ENCODE measurements at regions not wholly inside any gene's neighbourhood (a gene's known extent, or its start where the extent isn't known, plus 50 kb on each side); places are given as distances from the start of the nearest gene placed in this dataset.

- H3K4me1 ChIP-seq (ENCODE audit: insufficient read depth, low read length): no peaks in the 10 kb centered on the region
- H3K27me3 ChIP-seq (ENCODE audit: insufficient read depth, low read length): no peaks in the 10 kb centered on the region
- H3K23me2 ChIP-seq (ENCODE audit: insufficient read length, low read depth, low read length, poor library complexity, severe bottlenecking): no peaks in the 10 kb centered on the region
- H3K27ac ChIP-seq (ENCODE audit: insufficient read length, low read depth, low read length): no peak overlapping the region
- H3K9me3 ChIP-seq (ENCODE audit: control insufficient read depth, low read depth, low read length): no peaks in the 10 kb centered on the region
- H3K9ac ChIP-seq (ENCODE audit: extremely low read depth, insufficient read length, low read length): no peak overlapping the region
- no peak overlapping the region for H3K18ac ChIP-seq (ENCODE audit: insufficient read length, low read depth, low read length)
- Mint-ChIP-seq H3K36me3 (ENCODE audit: insufficient read depth in 1 of 3, low read depth in 3 of 3) (no peaks in the 10 kb centered on the region), H3K9me3 (peaks cover 8 to 27% of the 10 kb centered on the region in 2 experiments), H3K4me3 (no peak overlapping the region), H3K27ac (no peak overlapping the region), H3K4me1 (no peaks in the 10 kb centered on the region), H3K27me3 (ENCODE audit: low read depth) (no peaks in the 10 kb centered on the region)
- no peak overlapping the region for H3K56ac ChIP-seq (ENCODE audit: insufficient read length, low read depth, low read length)
- no peak overlapping the region for H3K23ac ChIP-seq (ENCODE audit: insufficient read length, low read depth, low read length)
- DNase-seq: no peak
- no peak overlapping the region for H4K5ac ChIP-seq (ENCODE audit: insufficient read length, low read depth, low read length)
- H3K14ac ChIP-seq (ENCODE audit: insufficient read depth, low read length): no peak overlapping the region
- no peak overlapping the region for H3T11ph ChIP-seq (ENCODE audit: low read length)
- no peak overlapping the region for H4K8ac ChIP-seq (replicated peaks; ENCODE audit: insufficient read length, low read depth, low read length)
- H2BK20ac ChIP-seq (ENCODE audit: low read depth, low read length, poor library complexity, severe bottlenecking): no peak overlapping the region
- H3K4ac ChIP-seq (ENCODE audit: low read depth, low read length): no peak overlapping the region
- TF ChIP-seq CTCF (conservative IDR thresholded peaks at IDR 0.05): no peak
- H2BK12ac ChIP-seq (ENCODE audit: insufficient read length, low read depth, low read length): no peak overlapping the region
- H3K4me2 ChIP-seq (ENCODE audit: insufficient read depth, insufficient read length, low read length): no peak overlapping the region
- H2AK5ac ChIP-seq (ENCODE audit: insufficient read length, low read length): no peak overlapping the region
- H3K79me2 ChIP-seq (ENCODE audit: insufficient read depth, low read length): no peaks in the 10 kb centered on the region
- no peaks in the 10 kb centered on the region for H3K79me1 ChIP-seq (ENCODE audit: insufficient read depth, low read depth, low read length, poor library complexity, severe bottlenecking)
- no peak overlapping the region for H2BK5ac ChIP-seq (ENCODE audit: insufficient read length, low read length)
- H4K91ac ChIP-seq (ENCODE audit: insufficient read length, low read depth, low read length): no peak overlapping the region
- WGBS (ENCODE audit: extremely low coverage, insufficient read length, low lambda C conversion rate): no CpG with 5 or more reads among the region's 2 CpGs
- H4K20me1 ChIP-seq (ENCODE audit: control insufficient read depth, insufficient read depth, insufficient read length): no peaks in the 10 kb centered on the region
- H2BK15ac ChIP-seq (ENCODE audit: low read depth, low read length): no peak overlapping the region
- no peak overlapping the region for H2AFZ ChIP-seq (ENCODE audit: low read length)
- H2BK120ac ChIP-seq (ENCODE audit: low read depth, low read length, poor library complexity, severe bottlenecking): no peak overlapping the region
These were observed 280.1 kb upstream of the HTR1E start for GRCh38 chr6:86657192-86657591.
